Mesodermal cell (in vitro differentiated cells): ENCODE measurements at regions not wholly inside any gene's neighbourhood (a gene's known extent, or its start where the extent isn't known, plus 50 kb on each side); places are given as distances from the start of the nearest gene placed in this dataset.
"Not testable (repeated sequence)": the region's sequence is repeated elsewhere in the genome, so short reads cannot be mapped to it uniquely, and the experiment has no call there.

ENCODE experiments used
- H3K27ac ChIP-seq: 2 replicates; pipeline ENCODE4 v1.7.0; 2013; ENCODE audit warnings: mild to moderate bottlenecking, low read depth, low read length, moderate library complexity; ENCODE audit not compliant: severe bottlenecking
- H3K36me3 ChIP-seq: 2 replicates; pipeline ENCODE4 v1.7.1; 2013; ENCODE audit warnings: mild to moderate bottlenecking, low read length, moderate library complexity; ENCODE audit not compliant: control insufficient read depth, insufficient read depth
- H3K4me1 ChIP-seq: one replicate; pipeline ENCODE4 v1.7.1; 2013; ENCODE audit warnings: mild to moderate bottlenecking, low read length; ENCODE audit not compliant: insufficient read depth, control insufficient read depth, poor library complexity, severe bottlenecking
- H3K4me3 ChIP-seq: 2 replicates; pipeline ENCODE4 v1.7.0; 2013; ENCODE audit warnings: low read length, control low read depth, mild to moderate bottlenecking; ENCODE audit not compliant: insufficient read depth, poor library complexity, severe bottlenecking; ENCODE audit errors: extremely low read depth
- H3K9me3 ChIP-seq: 2 replicates; pipeline ENCODE4 v1.7.1; 2013; ENCODE audit warnings: mild to moderate bottlenecking, low read length, moderate library complexity; ENCODE audit not compliant: control insufficient read depth
- WGBS, 2 experiments: methylation state at CpG; one replicate each; pipeline ENCODE4 v1.1.5; 2013; ENCODE audit warnings: missing lambda C conversion rate in 2 of 2; ENCODE audit not compliant: insufficient coverage in 2 of 2; 5-methylcytosine and 5-hydroxymethylcytosine counted together

DNA sequence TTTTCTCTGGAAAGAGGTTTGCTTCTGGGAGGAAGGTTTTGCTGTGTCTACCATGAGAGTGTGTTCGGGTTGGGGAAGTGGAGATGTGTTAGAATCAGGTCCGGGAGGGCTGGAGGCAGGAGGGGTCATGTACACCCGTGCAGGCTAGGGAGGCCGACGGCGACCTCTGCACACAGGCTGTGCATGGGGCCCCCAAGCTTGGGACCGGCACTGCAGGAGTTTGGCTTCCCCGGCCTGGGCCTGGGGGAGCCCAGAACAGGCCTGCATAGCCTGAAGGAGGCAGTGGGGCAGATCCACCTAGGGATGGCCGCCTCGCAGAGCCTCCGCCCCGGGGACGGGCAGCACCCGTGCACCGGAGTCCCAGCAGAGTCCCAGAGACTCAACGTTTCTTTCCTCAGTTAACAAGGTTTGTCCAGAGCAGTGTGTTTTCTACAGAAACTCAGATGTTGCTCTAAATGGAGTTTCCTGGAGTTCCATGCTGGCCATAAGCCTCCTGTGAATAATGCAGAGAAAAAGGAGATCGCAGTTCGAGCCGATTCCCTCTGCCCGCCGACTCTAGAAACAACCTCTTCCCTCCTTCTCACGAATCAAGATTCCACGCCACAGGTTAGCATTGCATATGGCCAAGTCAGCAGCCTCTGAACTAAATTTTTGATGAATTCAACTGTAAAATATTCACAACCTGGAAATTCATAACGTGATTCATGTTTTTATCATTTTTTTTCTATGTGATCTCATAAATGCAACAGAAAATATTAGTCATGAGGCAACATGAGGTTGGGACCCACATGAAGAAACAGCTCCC is 427.3 kb downstream of the BRD1 start:
- no peak overlapping the region for H3K4me3 ChIP-seq
- H3K4me1 ChIP-seq, result no peaks in the 10 kb centered on the region
- no peak overlapping the region for H3K27ac ChIP-seq
- WGBS, 2 experiments, result 90 to 92% methylated on average over 11 to 22 of the region's 24 CpGs
- no peaks in the 10 kb centered on the region for H3K36me3 ChIP-seq
- no peaks in the 10 kb centered on the region for H3K9me3 ChIP-seq

- H3K4me1 ChIP-seq, result no peaks in the 10 kb centered on the region
- H3K27ac ChIP-seq, result no peak overlapping the region
- H3K9me3 ChIP-seq, result peaks cover 8% of the 10 kb centered on the region
- H3K4me3 ChIP-seq, result no peak overlapping the region
- no peaks in the 10 kb centered on the region for H3K36me3 ChIP-seq
- WGBS, 2 experiments, result 88 to 91% methylated on average over 10 to 11 of the region's 15 CpGs
Measured at GRCh38 chr22:49398646-49399045, 429.0 kb downstream of the BRD1 start.

- Histone ChIP-seq H3K4me3 (no peak overlapping the region), H3K27ac (no peak overlapping the region), H3K9me3 (peaks cover 10% of the 10 kb centered on the region), H3K36me3 (no peaks in the 10 kb centered on the region), H3K4me1 (no peaks in the 10 kb centered on the region)
- WGBS, 2 experiments, result 88 to 91% methylated on average over 16 of the region's 17 CpGs
Measured at GRCh38 chr22:49398115-49398514, 429.6 kb downstream of the BRD1 start.

DNA sequence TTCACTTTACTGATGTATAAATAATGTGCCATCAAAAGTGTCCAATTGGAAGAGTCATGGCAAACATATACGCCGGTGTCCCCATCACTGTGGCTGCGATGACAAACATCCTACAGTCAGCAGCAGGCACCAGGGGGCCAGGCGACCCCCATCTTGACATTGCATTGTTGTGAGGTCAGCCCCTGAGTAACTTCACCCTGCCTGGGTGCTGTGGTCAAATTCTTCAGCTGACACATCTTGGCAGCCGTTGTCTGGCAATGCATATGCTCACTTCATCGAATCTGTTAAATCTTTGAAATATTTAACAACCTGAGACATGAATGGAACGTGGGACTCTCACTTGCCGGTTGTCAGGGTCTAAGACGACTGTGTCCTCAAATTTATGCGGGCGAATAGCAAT is 430.9 kb downstream of the BRD1 start:
- Histone ChIP-seq H3K4me1 (peaks cover 3% of the 10 kb centered on the region), H3K9me3 (peaks cover 10% of the 10 kb centered on the region), H3K27ac (no peak overlapping the region), H3K4me3 (no peak overlapping the region), H3K36me3 (no peaks in the 10 kb centered on the region)
- 79 to 82% methylated on average over 10 to 11 of the region's 11 CpGs for WGBS, 2 experiments

DNA sequence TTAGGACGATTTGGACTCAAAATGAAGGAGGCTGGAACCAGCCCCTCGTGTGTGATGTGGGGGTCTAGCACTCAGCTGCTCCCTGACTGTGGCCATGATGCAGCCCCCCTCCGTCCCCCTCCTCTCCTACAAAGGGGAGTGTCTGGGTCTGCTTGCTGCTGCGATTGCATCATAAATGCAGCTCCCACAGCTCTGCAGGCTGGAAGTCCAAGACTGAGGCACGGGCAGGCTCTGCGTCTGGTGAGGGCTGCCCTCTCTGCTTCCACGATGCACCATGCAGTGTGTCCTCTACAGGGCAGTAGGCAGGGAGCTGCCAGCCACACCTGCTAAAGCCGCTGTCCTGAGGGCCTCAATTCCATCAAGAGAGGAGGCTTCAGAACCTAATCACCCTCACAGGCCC is 432.1 kb downstream of the BRD1 start:
- peaks cover 3% of the 10 kb centered on the region for H3K4me1 ChIP-seq
- no peak overlapping the region for H3K4me3 ChIP-seq
- H3K9me3 ChIP-seq, result peaks cover 10% of the 10 kb centered on the region
- WGBS, 2 experiments, result 92% methylated on average over 7 of the region's 8 CpGs
- H3K27ac ChIP-seq, result no peak overlapping the region
- H3K36me3 ChIP-seq, result no peaks in the 10 kb centered on the region

GRCh38 chr22:49395062-49395461 is 432.6 kb downstream of the BRD1 start:
- not testable (repeated sequence) for H3K36me3 ChIP-seq, H3K27ac ChIP-seq, H3K4me1 ChIP-seq, H3K4me3 ChIP-seq, H3K9me3 ChIP-seq
- WGBS, 2 experiments, result 93 to 100% methylated on average over 4 of the region's 5 CpGs

DNA sequence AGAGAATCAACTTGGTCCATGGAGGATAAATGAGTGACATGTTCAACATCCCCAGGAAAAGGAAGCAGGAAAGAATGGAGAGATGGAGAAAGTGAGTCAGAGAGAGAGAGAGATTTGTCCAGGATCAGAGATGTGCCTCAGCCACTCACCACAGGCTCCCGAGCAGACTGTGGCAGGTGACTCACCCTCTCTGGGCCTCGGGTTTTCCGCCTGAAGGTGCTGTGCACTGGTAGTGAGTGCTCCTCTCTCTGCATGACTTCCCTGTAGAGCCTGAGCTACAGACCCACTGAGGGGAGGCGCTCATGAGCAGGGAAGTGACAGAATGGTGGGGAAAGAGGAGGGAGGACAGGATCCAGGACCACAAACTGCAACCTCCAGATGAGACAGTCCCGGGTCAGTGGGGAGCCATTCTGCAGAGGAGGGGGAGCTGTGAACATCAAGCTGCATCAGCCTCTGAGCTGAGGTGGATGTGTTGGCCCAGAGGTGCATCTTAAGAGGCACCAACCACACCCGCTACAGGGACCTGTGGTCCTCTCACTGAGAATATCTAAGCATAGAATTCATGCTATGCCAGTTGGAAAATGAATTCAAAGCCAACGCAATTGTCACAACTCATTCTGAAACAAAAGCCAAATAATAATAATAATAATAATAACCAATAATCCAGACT is 433.4 kb downstream of the BRD1 start:
- WGBS, 2 experiments, result 77 to 92% methylated on average over 5 to 6 of the region's 7 CpGs
- Histone ChIP-seq H3K9me3 (peaks cover 10% of the 10 kb centered on the region), H3K36me3 (no peaks in the 10 kb centered on the region), H3K4me3 (no peak overlapping the region), H3K27ac (no peak overlapping the region), H3K4me1 (peaks cover 3% of the 10 kb centered on the region)

DNA sequence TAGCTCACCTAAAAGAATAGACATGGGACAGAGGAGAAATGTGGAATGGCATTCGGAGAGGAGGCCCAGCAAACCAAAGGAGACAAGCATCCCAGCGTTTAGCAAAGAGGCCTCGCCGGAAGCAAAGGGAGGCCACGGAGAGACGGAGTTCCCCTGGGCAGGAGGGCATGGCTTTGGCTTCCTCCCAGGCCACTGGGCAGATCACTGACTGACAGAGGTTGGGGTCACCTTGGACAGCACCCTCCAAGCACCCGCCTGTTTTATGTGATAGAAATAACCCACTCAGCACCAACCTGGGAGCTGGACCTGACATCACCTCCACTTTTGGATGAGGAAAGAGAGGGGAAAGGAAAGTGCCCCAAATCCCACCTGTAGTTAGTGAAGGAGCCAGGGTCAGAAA is 434.1 kb downstream of the BRD1 start:
- no peaks in the 10 kb centered on the region for H3K36me3 ChIP-seq
- peaks cover 3% of the 10 kb centered on the region for H3K4me1 ChIP-seq
- H3K27ac ChIP-seq, result no peak overlapping the region
- 91 to 96% methylated on average over 6 of the region's 7 CpGs for WGBS, 2 experiments
- H3K4me3 ChIP-seq, result no peak overlapping the region
- H3K9me3 ChIP-seq, result peaks cover 14% of the 10 kb centered on the region

DNA sequence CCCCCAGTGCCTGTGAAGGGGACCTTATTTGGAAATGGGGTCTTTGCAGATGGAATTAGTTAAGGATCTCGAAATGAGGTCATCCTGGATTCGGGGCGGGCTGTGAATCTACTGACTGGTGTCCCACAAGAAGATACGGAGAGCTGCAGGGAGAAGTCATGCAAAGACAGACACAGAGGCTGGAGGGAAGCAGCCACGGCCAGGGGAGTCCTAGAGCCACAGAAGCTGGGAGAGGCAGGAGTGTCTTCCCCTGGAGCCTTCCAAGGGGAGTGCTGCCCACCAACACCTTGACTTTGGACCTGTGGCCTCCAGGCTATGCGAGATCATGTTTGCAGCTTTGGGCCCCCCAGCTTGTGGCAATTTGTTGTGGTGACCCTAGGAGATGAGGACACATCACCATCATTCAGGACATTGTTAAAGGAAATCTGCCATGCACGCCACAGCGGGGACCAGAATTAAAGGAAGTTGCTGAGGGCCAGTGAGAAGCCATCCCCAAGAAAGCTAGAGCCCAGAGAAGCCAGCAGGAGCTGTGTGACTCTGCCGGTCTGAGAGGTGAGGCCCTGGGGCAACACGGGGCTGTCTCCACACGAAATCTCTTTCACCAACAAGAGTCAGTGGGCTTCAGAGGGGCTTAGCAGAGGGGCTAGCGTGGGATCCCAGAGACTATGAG is 434.7 kb downstream of the BRD1 start:
- peaks cover 3% of the 10 kb centered on the region for H3K4me1 ChIP-seq
- 82 to 84% methylated on average over 8 to 9 of the region's 12 CpGs for WGBS, 2 experiments

GRCh38 chr22:49392247-49392646 is 435.4 kb downstream of the BRD1 start:
- 92 to 98% methylated on average over 5 of the region's 6 CpGs for WGBS, 2 experiments
- H3K9me3 ChIP-seq, result peaks cover 17% of the 10 kb centered on the region
- H3K4me1 ChIP-seq, result peaks cover 3% of the 10 kb centered on the region
- no peak overlapping the region for H3K4me3 ChIP-seq
- H3K27ac ChIP-seq, result no peak overlapping the region
- H3K36me3 ChIP-seq, result no peaks in the 10 kb centered on the region

More for the DNA sequence above, 434.7 kb downstream of the BRD1 start:
- Histone ChIP-seq H3K27ac (no peak overlapping the region), H3K4me3 (no peak overlapping the region), H3K36me3 (no peaks in the 10 kb centered on the region), H3K9me3 (peaks cover 17% of the 10 kb centered on the region)
